SU-DHL-6 (cell line): ENCODE measurements at regions not wholly inside any gene's neighbourhood (a gene's known extent, or its start where the extent isn't known, plus 50 kb on each side); places are given as distances from the start of the nearest gene placed in this dataset.

Experiments used
- H2AFZ ChIP-seq: fragments of 200-600 bp; sonication (generic); 2 replicates; pipeline ENCODE4 v1.6.1; 2014; ENCODE audit warnings: low read depth, mild to moderate bottlenecking, moderate library complexity, mixed read lengths, antibody characterized with exemption, low read length; ENCODE audit not compliant: severe bottlenecking
- H3F3A ChIP-seq: fragments of 200-600 bp; shearing (Covaris generic); 2 replicates; pipeline ENCODE4 v1.6.0; 2016; ENCODE audit warnings: antibody characterized with exemption, mild to moderate bottlenecking; ENCODE audit not compliant: insufficient read depth
- H3K27ac ChIP-seq: fragments of 200-600 bp; sonication (generic); 2 replicates; pipeline ENCODE4 v1.5.1; 2016; ENCODE audit warnings: low read depth, mild to moderate bottlenecking, low read length, moderate library complexity, mixed read lengths
- H3K27me3 ChIP-seq: fragments of 200-600 bp; sonication (generic), shearing (Covaris generic); 2 replicates; pipeline ENCODE4 v1.6.0; 2014; ENCODE audit warnings: mild to moderate bottlenecking, low read length
- H3K36me3 ChIP-seq: fragments of 200-600 bp; sonication (generic); 2 replicates; pipeline ENCODE4 v1.6.1; 2014; ENCODE audit warnings: mild to moderate bottlenecking, low read length, mixed read lengths
- H3K4me2 ChIP-seq: fragments of 300-600, 200-600 bp; shearing (Covaris generic), sonication (generic); 2 replicates; pipeline ENCODE4 v1.6.0; 2014; ENCODE audit warnings: low read length, low read depth, mild to moderate bottlenecking; ENCODE audit not compliant: poor library complexity, severe bottlenecking
- H3K4me3 ChIP-seq: fragments of 200-600 bp; sonication (generic); 2 replicates; pipeline ENCODE4 v1.5.1; 2014; ENCODE audit warnings: antibody characterized with exemption, low read length, mild to moderate bottlenecking, mixed read lengths; ENCODE audit not compliant: insufficient read depth, poor library complexity, severe bottlenecking
- H3K79me2 ChIP-seq: fragments of 200-600 bp; sonication (generic); 2 replicates; pipeline ENCODE4 v1.6.1; 2014; ENCODE audit warnings: mild to moderate bottlenecking, low read length, moderate library complexity; ENCODE audit not compliant: insufficient read depth
- H3K9ac ChIP-seq: fragments of 200-600 bp; sonication (generic); 2 replicates; pipeline ENCODE4 v1.7.0; 2014; ENCODE audit warnings: mild to moderate bottlenecking, low read length
- H3K9me2 ChIP-seq: fragments of 200-600 bp; sonication (generic); replicated peaks from 2 replicates; pipeline ENCODE4 v1.6.1; 2014; ENCODE audit warnings: low read length; ENCODE audit not compliant: insufficient read depth
- H3K9me3 ChIP-seq: fragments of 200-600 bp; sonication (generic); 2 replicates; pipeline ENCODE4 v1.6.1; 2014; ENCODE audit warnings: low read length, mixed read lengths; ENCODE audit not compliant: insufficient read depth
- H4K20me1 ChIP-seq: fragments of 200-600 bp; sonication (generic); 2 replicates; pipeline ENCODE4 v1.6.1; 2014; ENCODE audit warnings: low read depth, mild to moderate bottlenecking, antibody characterized with exemption, low read length, moderate library complexity, mixed read lengths
- EZH2phosphoT487 ChIP-seq: fragments of 200-600 bp; sonication (generic), shearing (Covaris generic); conservative IDR thresholded peaks from 2 replicates; pipeline ENCODE4 v1.6.1; 2018; ENCODE audit warnings: mild to moderate bottlenecking, antibody characterized with exemption, low read length, moderate library complexity, mixed read lengths
- TF ChIP-seq, protein P1 (sequence below): fragments of 200-600 bp; sonication (generic); IDR thresholded peaks from one replicate; pipeline ENCODE4 v1.5.1; 2017; ENCODE audit warnings: antibody characterized with exemption, mild to moderate bottlenecking, low read length, moderate library complexity; ENCODE audit not compliant: insufficient read depth, poor library complexity, severe bottlenecking

DNA sequence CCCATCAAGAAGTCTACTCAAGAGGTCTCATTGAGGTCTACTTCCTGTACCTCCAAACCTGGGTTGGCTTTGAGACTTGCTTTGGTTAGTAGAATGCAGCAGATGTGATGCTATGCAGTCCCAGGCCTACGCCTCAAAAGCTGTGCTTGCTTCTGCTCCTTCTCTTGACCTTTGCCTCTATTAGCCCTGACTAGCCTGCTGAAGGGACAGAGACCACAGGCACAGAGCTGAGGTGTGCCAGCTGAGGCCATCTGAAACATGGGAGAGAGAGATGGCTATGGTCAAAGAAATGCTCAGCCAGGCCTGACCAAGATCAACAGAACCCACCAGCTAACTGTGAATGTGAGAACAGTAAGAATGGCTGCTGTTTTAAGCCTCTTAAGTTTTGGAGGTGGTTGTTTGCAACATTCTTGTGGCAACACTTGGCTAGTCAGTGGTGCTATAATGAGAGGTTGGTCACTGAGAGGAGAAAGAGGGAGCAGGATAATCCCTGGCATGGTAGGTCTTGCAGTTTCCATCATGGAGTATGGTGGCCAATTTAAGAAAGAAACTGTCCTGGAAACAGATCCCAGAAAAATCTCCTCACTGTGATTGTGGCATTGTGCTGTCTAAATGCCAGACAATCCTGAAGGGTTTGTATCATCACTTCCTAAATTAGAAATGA is 176.1 kb upstream of the PHYHIPL start:
- Histone ChIP-seq H3K79me2 (no peaks in the 10 kb centered on the region), H3K9ac (no peak overlapping the region), H2AFZ (no peak overlapping the region), H3K9me3 (no peaks in the 10 kb centered on the region), H3K27ac (no peak overlapping the region), H3K36me3 (no peaks in the 10 kb centered on the region), H3K9me2 (no peaks in the 10 kb centered on the region), H3K4me2 (no peak overlapping the region), H3K27me3 (no peaks in the 10 kb centered on the region), H4K20me1 (no peaks in the 10 kb centered on the region), H3K4me3 (no peak overlapping the region), H3F3A (0 out of 2 replicates have a peak, but pooled peaks cover under 1% of the 10 kb centered on the region)
- TF ChIP-seq EZH2phosphoT487: no peak
- TF ChIP-seq, protein P1, sequence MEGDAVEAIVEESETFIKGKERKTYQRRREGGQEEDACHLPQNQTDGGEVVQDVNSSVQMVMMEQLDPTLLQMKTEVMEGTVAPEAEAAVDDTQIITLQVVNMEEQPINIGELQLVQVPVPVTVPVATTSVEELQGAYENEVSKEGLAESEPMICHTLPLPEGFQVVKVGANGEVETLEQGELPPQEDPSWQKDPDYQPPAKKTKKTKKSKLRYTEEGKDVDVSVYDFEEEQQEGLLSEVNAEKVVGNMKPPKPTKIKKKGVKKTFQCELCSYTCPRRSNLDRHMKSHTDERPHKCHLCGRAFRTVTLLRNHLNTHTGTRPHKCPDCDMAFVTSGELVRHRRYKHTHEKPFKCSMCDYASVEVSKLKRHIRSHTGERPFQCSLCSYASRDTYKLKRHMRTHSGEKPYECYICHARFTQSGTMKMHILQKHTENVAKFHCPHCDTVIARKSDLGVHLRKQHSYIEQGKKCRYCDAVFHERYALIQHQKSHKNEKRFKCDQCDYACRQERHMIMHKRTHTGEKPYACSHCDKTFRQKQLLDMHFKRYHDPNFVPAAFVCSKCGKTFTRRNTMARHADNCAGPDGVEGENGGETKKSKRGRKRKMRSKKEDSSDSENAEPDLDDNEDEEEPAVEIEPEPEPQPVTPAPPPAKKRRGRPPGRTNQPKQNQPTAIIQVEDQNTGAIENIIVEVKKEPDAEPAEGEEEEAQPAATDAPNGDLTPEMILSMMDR: no peak

DNA sequence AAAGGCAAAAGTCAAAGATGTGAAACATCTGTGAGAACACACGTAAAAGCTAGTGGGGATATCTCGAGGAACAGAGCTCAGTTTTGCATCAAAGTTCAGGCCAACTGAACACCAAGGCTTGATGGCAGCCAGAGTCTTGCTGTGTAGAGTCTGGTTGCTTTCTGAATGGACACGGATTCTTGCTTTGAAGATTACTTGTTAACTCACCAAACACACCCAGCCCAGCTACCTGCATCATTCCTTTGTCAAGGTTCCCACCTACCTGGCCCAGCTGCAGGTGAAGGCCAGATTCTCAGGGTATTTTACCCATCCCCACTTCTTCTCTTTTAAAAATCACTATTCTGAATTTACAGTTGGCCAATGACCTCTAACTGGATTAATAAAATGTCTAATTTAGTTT is 174.4 kb upstream of the PHYHIPL start:
- H3K4me2 ChIP-seq: no peak overlapping the region
- H3K9me3 ChIP-seq: no peaks in the 10 kb centered on the region
- no peak overlapping the region for H2AFZ ChIP-seq
- H3F3A ChIP-seq: no peaks in the 10 kb centered on the region
- no peak overlapping the region for H3K27ac ChIP-seq
- H3K9me2 ChIP-seq: no peaks in the 10 kb centered on the region
- no peaks in the 10 kb centered on the region for H3K79me2 ChIP-seq
- no peaks in the 10 kb centered on the region for H3K27me3 ChIP-seq
- no peaks in the 10 kb centered on the region for H4K20me1 ChIP-seq
- no peak overlapping the region for H3K9ac ChIP-seq
- TF ChIP-seq EZH2phosphoT487: no peak
- TF ChIP-seq, protein P1: no peak
- H3K4me3 ChIP-seq: no peak overlapping the region
- H3K36me3 ChIP-seq: no peaks in the 10 kb centered on the region

DNA sequence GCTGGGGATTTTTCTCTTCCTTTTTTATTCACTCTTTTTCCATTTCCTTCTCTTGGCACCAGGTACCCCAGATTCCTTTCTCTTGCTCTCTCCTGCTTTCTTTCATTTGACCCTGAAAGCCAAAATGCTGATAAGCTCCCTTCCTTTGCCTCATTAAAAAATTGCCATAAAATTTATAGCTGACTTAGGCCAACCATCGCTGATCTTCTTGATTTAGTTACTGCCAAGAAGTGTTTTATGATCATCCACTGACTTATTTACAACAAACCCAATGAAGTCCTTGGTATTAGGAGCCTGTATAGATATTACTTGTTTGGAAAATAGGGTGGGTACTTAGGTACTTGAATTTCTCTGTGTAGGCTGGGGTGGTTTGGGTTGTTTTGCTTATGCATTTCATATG is 173.2 kb upstream of the PHYHIPL start:
- Histone ChIP-seq H3K27me3 (no peaks in the 10 kb centered on the region), H3K27ac (no peak overlapping the region), H3K9me3 (no peaks in the 10 kb centered on the region), H3K4me3 (no peak overlapping the region), H2AFZ (no peak overlapping the region), H4K20me1 (no peaks in the 10 kb centered on the region), H3K4me2 (no peak overlapping the region), H3K36me3 (no peaks in the 10 kb centered on the region), H3F3A (no peaks in the 10 kb centered on the region), H3K9ac (no peak overlapping the region), H3K9me2 (no peaks in the 10 kb centered on the region), H3K79me2 (no peaks in the 10 kb centered on the region)
- TF ChIP-seq, protein P1: no peak
- TF ChIP-seq EZH2phosphoT487: no peak
